ENCODE measurements at regions not wholly inside any gene's neighbourhood (a gene's known extent, or its start where the extent isn't known, plus 50 kb on each side); places are given as distances from the start of the nearest gene placed in this dataset.

GRCh38 chr13:79081942-79082341 is 324.1 kb downstream of the RBM26 start:
- no peak for DNase-seq

GRCh38 chr13:79079351-79079839 is 326.7 kb downstream of the RBM26 start:
- no peak for DNase-seq

GRCh38 chr13:79075703-79076102 is 330.4 kb downstream of the RBM26 start:
- no peak for DNase-seq

- no peak for DNase-seq
Observed at GRCh38 chr13:79070343-79070974, 335.6 kb downstream of the RBM26 start.

- DNase-seq: no peak
Observed at GRCh38 chr13:79062291-79062690, 343.8 kb downstream of the RBM26 start.

- no peak for DNase-seq
Observed at GRCh38 chr13:79060216-79060615, 345.8 kb downstream of the RBM26 start.

- DNase-seq: no peak
Observed at GRCh38 chr13:79056706-79057105, 349.3 kb downstream of the RBM26 start.

GRCh38 chr13:79051472-79051871 is 354.6 kb downstream of the RBM26 start:
- no peak for DNase-seq

- no peak for DNase-seq
Observed at GRCh38 chr13:79044415-79044814, 361.6 kb downstream of the RBM26 start.

- no peak for DNase-seq
Observed at GRCh38 chr13:79043208-79043607, 362.8 kb downstream of the RBM26 start.

- no peak for DNase-seq
Observed at GRCh38 chr13:79037197-79037596, 368.9 kb downstream of the RBM26 start.

- DNase-seq: no peak
Observed at GRCh38 chr13:79034341-79034740, 371.7 kb downstream of the RBM26 start.

GRCh38 chr13:79030513-79030912 is 371.6 kb upstream of the OBI1 start:
- no peak for DNase-seq

- no peak for DNase-seq
Observed at GRCh38 chr13:79018166-79018565, 359.2 kb upstream of the OBI1 start.

- DNase-seq: no peak
Observed at GRCh38 chr13:79011179-79011578, 352.2 kb upstream of the OBI1 start.

GRCh38 chr13:79003989-79004898 is 345.3 kb upstream of the OBI1 start:
- no peak for DNase-seq

- no peak for DNase-seq
Observed at GRCh38 chr13:78999494-78999893, 340.5 kb upstream of the OBI1 start.

GRCh38 chr13:78998630-78999315 is 339.8 kb upstream of the OBI1 start:
- DNase-seq: no peak

- no peak for DNase-seq
Observed at GRCh38 chr13:78997902-78998629, 339.1 kb upstream of the OBI1 start.

- DNase-seq: no peak
Observed at GRCh38 chr13:78993792-78994191, 334.8 kb upstream of the OBI1 start.

GRCh38 chr13:78981913-78982312 is 323.0 kb upstream of the OBI1 start:
- no peak for DNase-seq

GRCh38 chr13:78979349-78979748 is 320.4 kb upstream of the OBI1 start:
- DNase-seq: no peak

Measured in dermis blood vessel endothelial cell (primary cell).